Right atrium auricular region (tissue), 2 donors: ENCODE measurements at regions not wholly inside any gene's neighbourhood (a gene's known extent, or its start where the extent isn't known, plus 50 kb on each side); places are given as distances from the start of the nearest gene placed in this dataset.
"Not testable (repeated sequence)": the region's sequence is repeated elsewhere in the genome, so short reads cannot be mapped to it uniquely, and the experiment has no call there.

Experiments
- DNase-seq: peaks from one replicate; pipeline ENCODE4 v3.0.0-alpha.2; 2019; ENCODE audit warnings: low spot score
- H3K27ac ChIP-seq, 2 donors: fragments of 200-600 bp; sonication (generic); 1 replicate in 1 of 2; 2 replicates in 1 of 2; pipeline ENCODE4 v1.5.1; 2016 to 2019
- H3K27me3 ChIP-seq, 2 donors: fragments of 200-600 bp; sonication (generic); one replicate each; pipeline versions ENCODE4 v1.5.1 to v1.6.0; 2017 to 2019
- H3K36me3 ChIP-seq: fragments of 200-600 bp; sonication (generic); one replicate; pipeline ENCODE4 v1.5.1; 2016
- H3K4me1 ChIP-seq, 2 donors: fragments of 200-600 bp; sonication (generic); one replicate each; pipeline versions ENCODE4 v1.5.1 to v1.6.0; 2017 to 2019
- H3K4me3 ChIP-seq, 2 donors: fragments of 200-600 bp; sonication (generic); 1 replicate in 1 of 2; 2 replicates in 1 of 2; pipeline ENCODE4 v1.5.1; 2017 to 2019; ENCODE audit warnings: mild to moderate bottlenecking in 1 of 2, moderate library complexity in 1 of 2
- H3K9me3 ChIP-seq, 2 donors: fragments of 200-600 bp; sonication (generic); one replicate each; pipeline ENCODE4 v1.5.1; 2019
- CTCF ChIP-seq, 2 donors: fragments of 200-600 bp; sonication (generic); IDR thresholded peaks; one replicate each; pipeline ENCODE4 v1.5.1; 2019; ENCODE audit warnings: antibody characterized with exemption in 2 of 2

GRCh38 chr9:75685062-75685461, 205.4 kb upstream of the PCSK5 start:
- no peaks in the 10 kb centered on the region for H3K27me3 ChIP-seq
- no peaks in the 10 kb centered on the region for H3K36me3 ChIP-seq
- peaks cover 0 to 7% of the 10 kb centered on the region in 2 donors for H3K4me1 ChIP-seq
- no peak for TF ChIP-seq CTCF (IDR thresholded peaks at IDR 0.05)
- H3K9me3 ChIP-seq = no peaks in the 10 kb centered on the region
- H3K27ac ChIP-seq = no peak overlapping the region
- no peak for DNase-seq
- H3K4me3 ChIP-seq = no peak overlapping the region

GRCh38 chr9:75687359-75687953, 203.0 kb upstream of the PCSK5 start:
- peak overlapping the region; percentile 2 to 11 for H3K27ac ChIP-seq

GRCh38 chr9:75690551-75690950, 199.9 kb upstream of the PCSK5 start:
- DNase-seq, H3K36me3 ChIP-seq, H3K4me3 ChIP-seq, H3K27ac ChIP-seq, H3K27me3 ChIP-seq, H3K9me3 ChIP-seq, H3K4me1 ChIP-seq: not testable (repeated sequence)

More at GRCh38 chr9:75687359-75687953, 203.0 kb upstream of the PCSK5 start:
- H3K36me3 ChIP-seq = no peaks in the 10 kb centered on the region
- H3K4me1 ChIP-seq = peaks cover 0 to 7% of the 10 kb centered on the region in 2 donors
- H3K9me3 ChIP-seq = no peaks in the 10 kb centered on the region
- no peak overlapping the region for H3K4me3 ChIP-seq
- no peaks in the 10 kb centered on the region for H3K27me3 ChIP-seq
- DNase-seq = no peak
- TF ChIP-seq CTCF (IDR thresholded peaks at IDR 0.05) = no peak

GRCh38 chr9:75691408-75691807, 199.1 kb upstream of the PCSK5 start:
- Histone ChIP-seq H3K27me3 (no peaks in the 10 kb centered on the region), H3K27ac (no peak overlapping the region), H3K9me3 (no peaks in the 10 kb centered on the region), H3K4me1 (peaks cover 0 to 7% of the 10 kb centered on the region in 2 donors), H3K36me3 (no peaks in the 10 kb centered on the region), H3K4me3 (no peak overlapping the region)
- TF ChIP-seq CTCF (IDR thresholded peaks at IDR 0.05) = no peak
- no peak for DNase-seq

- H3K4me1 ChIP-seq = peaks cover 0 to 7% of the 10 kb centered on the region in 2 donors
- no peaks in the 10 kb centered on the region for H3K27me3 ChIP-seq
- no peak overlapping the region for H3K27ac ChIP-seq
- no peaks in the 10 kb centered on the region for H3K36me3 ChIP-seq
- TF ChIP-seq CTCF (IDR thresholded peaks at IDR 0.05) = no peak
- H3K9me3 ChIP-seq = no peaks in the 10 kb centered on the region
- DNase-seq = no peak
- H3K4me3 ChIP-seq = no peak overlapping the region
Measured at GRCh38 chr9:75692309-75692708, 198.2 kb upstream of the PCSK5 start.

- H3K36me3 ChIP-seq = no peaks in the 10 kb centered on the region
- no peak overlapping the region for H3K27ac ChIP-seq
- H3K4me1 ChIP-seq = peaks cover 0 to 8% of the 10 kb centered on the region in 2 donors
- no peaks in the 10 kb centered on the region for H3K27me3 ChIP-seq
- H3K4me3 ChIP-seq = no peak overlapping the region
- H3K9me3 ChIP-seq = no peaks in the 10 kb centered on the region
- no peak for DNase-seq
- no peak for TF ChIP-seq CTCF (IDR thresholded peaks at IDR 0.05)
Measured at GRCh38 chr9:75695921-75696320, 194.6 kb upstream of the PCSK5 start.
